ENCODE measurements at regions not wholly inside any gene's neighbourhood (a gene's known extent, or its start where the extent isn't known, plus 50 kb on each side); places are given as distances from the start of the nearest gene placed in this dataset.

- TF ChIP-seq CHD7 (IDR thresholded peaks at IDR 0.05; ENCODE audit: insufficient replicate concordance, low read length) (no peak), GTF2F1 (IDR thresholded peaks at IDR 0.05; ENCODE audit: borderline replicate concordance, low read depth, low read length) (no peak), PHF8 (conservative IDR thresholded peaks at IDR 0.05; ENCODE audit: low read depth, low read length) (no peak), CBX8 (IDR thresholded peaks at IDR 0.05; ENCODE audit: borderline replicate concordance, low read depth, low read length) (no peak), POLR2A (IDR thresholded peaks at IDR 0.05; ENCODE audit: control extremely low read depth in 1 of 2, low read depth in 2 of 2, low read length in 2 of 2) (no peak), FOSL1 (IDR thresholded peaks at IDR 0.05; ENCODE audit: insufficient read depth, low read depth, low read length) (no peak), ASH2L (IDR thresholded peaks at IDR 0.05; ENCODE audit: low read length) (no peak), TAF7 (optimal IDR thresholded peaks at IDR 0.05; ENCODE audit: borderline replicate concordance, low read depth, low read length) (no peak), GABPA (IDR thresholded peaks at IDR 0.05; ENCODE audit: borderline replicate concordance, insufficient read depth, low read length) (no peak), SP1 (IDR thresholded peaks at IDR 0.05; ENCODE audit: low read depth, low read length) (no peak)
Observed at GRCh38 chr11:81071606-81072005, 1630.8 kb upstream of the TENM4 start (continued).

Measured in H1 (cell line).